Fibroblast of skin of right biceps (primary cell): ENCODE measurements at regions not wholly inside any gene's neighbourhood (a gene's known extent, or its start where the extent isn't known, plus 50 kb on each side); places are given as distances from the start of the nearest gene placed in this dataset.
"Not testable (repeated sequence)": the region's sequence is repeated elsewhere in the genome, so short reads cannot be mapped to it uniquely, and the experiment has no call there.

ENCODE experiments used
- DNase-seq: peaks from one replicate; pipeline ENCODE4 v3.0.0-alpha.2; 2013

DNA sequence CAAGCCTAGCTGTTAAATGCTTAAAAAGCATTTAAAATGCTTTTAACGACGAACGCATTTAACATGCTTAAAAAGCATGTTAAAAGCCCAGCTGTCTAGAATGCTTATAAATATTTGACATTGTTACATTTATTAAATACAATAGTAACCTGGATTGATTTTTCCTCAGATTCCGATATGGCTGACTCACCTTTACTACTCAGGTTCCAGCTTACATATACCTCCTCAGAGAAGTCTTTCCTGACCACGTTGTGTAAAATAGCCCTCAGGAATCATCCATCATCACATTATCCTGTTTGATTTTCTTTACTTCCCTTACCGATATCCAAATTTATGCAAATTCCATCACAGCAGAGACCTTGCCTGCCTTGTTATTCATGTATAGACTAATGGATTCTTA is 51.4 kb downstream of the SLC41A2 start:
- no peak for DNase-seq

- DNase-seq: not testable (repeated sequence)
Observed at GRCh38 chr12:104905446-104905845, 52.6 kb downstream of the SLC41A2 start.

DNA sequence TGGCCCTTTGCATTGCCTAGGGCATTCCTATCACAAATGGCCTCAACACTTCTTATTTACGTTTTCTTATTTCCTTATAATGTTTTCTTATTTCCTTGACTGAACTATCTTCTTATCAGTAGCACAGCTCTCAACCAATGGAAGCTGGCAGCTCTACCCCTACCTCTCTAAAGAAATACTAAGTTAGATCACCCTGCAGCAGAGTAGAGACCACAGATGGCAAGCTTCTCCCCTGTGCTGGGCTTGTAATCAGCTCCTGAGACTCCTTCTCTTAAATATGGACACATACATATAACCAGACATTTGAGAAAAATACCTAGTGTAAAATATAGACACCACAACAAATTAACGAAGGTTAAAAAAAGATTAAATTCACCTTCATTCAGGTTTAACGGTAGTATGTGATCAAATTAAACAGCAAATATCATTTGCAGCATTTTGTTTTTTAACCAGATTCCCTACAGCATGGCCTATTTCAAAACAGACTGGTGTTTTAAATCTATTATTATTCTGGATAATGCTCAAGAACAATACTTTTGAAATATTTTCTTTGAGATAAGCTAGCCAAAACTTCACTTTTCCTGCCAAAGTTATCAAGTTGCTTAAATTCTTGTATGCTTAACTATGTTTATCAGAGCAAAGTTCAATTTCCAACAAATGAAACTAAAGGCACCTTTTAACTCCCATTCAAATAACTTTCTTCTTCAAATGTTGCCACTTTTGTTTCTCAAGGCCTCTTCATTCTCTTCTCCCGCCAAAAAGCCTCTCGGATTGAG is 54.3 kb downstream of the SLC41A2 start:
- DNase-seq: peak; percentile 11

DNA sequence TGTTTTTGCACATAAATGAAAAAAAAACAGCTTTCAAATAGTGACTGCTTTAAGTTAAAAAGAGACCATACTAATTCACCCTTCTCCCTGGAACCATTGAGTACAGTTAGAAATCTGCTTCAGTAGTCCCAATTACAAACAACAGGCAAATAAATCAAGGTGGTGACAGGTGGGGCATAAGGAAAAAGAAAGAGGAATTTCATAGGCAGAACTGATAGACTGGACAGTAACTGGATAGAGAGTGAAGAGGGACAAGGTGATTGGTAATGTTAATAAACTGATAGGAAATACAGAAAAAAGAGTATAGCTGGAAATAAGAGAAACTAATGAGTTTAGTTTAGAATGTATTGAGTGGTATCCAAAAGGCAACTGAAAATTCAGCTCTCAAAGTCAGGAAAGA is 56.0 kb downstream of the SLC41A2 start:
- no peak for DNase-seq

DNA sequence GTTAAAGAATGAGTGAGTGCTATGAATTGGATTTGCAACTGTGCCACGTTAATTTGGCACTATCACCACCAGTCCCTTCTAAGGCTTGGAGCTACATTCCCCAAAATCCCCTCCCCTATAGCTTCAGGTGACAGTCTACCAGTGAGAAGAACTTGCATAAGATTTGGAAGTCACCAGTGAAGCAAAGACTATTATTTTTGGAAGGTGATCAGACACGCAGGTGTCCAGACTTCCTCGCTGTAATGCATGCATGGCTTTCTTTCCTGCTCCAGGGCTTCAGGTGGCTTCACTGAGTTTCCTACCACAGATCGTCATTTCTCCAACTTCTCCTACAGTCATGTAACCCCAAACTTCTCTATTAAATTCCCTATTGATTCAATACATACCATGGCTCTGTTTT is 61.4 kb downstream of the SLC41A2 start:
- DNase-seq: no peak

DNA sequence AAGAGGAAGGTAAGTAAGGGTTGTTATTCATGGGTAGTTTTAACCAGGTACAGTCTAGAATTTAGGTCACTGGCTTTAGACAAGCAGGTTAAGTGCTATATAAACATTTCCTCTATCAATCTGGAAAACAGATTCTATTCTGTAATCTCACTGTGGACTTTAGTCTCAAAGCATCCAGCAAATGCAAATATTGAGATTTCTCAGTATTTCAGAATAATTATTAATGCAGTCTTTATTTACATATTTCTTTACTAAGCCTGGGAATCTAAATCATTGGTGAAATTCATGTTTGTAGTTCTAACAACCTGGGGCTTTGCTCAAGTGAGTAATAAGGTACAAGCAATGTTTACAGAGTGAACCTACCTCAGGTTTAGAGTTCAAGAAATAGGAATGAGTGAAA is 61.9 kb downstream of the SLC41A2 start:
- DNase-seq: no peak

DNA sequence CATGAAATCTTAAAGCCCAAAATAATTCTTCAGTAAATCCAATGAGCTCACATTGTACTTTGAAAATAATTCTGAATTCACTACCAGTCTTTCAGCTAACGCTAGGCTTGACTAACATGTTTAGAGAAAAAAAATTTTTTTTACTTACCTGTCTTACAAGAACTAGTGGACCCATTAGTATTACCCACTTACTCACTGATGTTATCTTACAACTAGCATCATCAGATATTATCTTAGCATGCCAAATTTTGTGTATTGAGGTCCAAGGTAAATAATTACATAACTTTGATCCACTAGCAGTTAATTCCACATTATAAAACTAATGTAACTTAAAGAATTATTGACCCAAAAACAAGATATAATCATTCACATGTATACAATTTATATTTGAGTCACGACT is 62.7 kb downstream of the SLC41A2 start:
- no peak for DNase-seq

DNA sequence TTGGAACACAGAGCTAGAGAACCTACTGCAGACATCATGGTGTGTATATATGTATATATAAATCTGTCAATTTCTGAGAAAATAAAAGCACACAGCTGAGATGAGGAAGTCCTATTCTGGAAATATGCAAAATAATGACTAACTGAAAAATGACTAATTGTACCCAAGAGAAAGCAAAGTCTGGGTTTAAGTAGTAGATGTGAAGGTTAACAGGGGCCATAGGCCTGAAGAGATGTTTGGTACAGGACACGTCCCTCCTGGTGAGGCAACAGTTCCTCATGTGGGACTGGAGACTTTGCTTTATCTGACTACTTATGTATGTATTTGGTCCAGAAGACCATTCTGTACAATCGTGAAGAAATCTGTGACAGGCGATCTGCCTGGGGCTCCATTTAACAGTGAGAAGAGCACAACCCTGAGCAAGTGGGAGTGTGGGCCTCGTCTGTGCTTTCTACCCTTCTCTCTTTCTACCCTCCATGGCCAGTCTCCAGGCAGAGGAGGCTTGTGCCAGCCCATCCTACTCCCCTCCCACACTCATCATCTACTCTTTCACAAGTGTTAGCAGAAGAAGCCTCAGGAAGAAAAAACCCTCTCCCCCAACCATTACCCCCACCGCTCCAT is 67.5 kb downstream of the SLC41A2 start:
- DNase-seq: no peak

GRCh38 chr12:104889735-104890134 is 68.4 kb downstream of the SLC41A2 start:
- no peak for DNase-seq

- DNase-seq: no peak
Observed at GRCh38 chr12:104888892-104889291, 69.2 kb downstream of the SLC41A2 start.

- DNase-seq: no peak
Observed at GRCh38 chr12:104888481-104888880, 69.6 kb downstream of the SLC41A2 start.

- DNase-seq: no peak
Observed at GRCh38 chr12:104887452-104887851, 70.6 kb downstream of the SLC41A2 start.

- peak; percentile 46 for DNase-seq
Observed at GRCh38 chr12:104886418-104887401, 71.4 kb downstream of the SLC41A2 start.

DNA sequence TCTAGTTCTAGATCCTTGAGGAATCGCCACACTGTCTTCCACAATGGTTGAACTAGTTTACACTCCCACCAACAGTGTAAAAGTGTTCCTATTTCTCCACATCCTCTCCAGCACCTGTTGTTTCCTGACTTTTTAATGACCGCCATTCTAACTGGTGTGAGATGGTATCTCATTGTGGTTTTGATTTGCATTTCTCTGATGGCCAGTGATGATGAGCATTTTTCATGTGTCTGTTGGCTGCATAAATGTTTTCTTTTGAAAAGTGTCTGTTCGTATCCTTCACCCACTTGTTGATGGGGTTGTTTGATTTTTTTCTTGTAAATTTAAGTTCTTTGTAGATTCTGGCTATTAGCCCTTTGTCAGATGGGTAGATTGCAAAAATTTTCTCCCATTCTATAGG is 79.2 kb downstream of the SLC41A2 start:
- DNase-seq: not testable (repeated sequence)

GRCh38 chr12:104877103-104877705 is 80.9 kb downstream of the SLC41A2 start:
- DNase-seq: peak; percentile 60

- peak; percentile 28 for DNase-seq
Observed at GRCh38 chr12:104873374-104873773, 84.7 kb downstream of the SLC41A2 start.

- no peak for DNase-seq
Observed at GRCh38 chr12:104870797-104871196, 87.3 kb downstream of the SLC41A2 start.

GRCh38 chr12:104866291-104866690 is 91.8 kb downstream of the SLC41A2 start:
- peak; percentile 82 for DNase-seq

DNA sequence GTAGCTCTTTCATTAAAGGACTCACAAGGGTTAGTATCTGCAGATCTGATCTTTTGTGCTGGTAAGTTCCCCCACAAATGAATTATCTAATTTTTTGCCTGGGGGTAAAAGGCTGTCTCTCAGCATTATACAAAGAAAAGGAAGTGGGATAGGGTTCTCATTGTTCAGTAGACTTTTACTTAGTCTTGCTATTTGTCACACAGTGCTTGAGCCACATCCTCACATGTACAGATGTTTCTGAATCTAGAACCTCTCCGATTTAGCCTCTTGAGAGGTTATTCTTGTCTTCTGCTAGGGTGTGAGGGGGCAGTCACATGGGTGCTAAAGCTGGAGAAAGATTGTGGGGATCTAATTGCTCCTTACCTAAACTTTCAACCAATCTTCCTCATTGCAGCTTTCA is 93.0 kb downstream of the SLC41A2 start:
- no peak for DNase-seq

DNA sequence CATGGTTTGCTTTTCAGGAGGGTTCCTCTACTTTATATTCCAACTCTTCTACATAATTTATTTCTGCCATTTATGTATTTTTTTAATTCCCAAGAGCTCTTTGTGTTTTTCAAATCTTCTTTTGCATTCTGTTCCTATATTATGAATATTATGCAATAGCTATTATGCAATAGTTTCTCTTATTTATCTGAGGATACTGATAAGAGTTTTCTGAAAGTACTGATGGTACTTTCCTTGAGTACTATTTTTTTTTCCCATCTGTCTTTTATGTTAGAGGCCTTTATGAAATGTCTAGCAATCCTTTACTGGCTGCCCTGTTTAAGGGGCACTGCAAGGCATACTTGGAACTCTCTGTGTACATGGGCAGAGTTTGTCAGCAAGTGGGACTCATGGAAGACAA is 93.4 kb downstream of the SLC41A2 start:
- no peak for DNase-seq

DNA sequence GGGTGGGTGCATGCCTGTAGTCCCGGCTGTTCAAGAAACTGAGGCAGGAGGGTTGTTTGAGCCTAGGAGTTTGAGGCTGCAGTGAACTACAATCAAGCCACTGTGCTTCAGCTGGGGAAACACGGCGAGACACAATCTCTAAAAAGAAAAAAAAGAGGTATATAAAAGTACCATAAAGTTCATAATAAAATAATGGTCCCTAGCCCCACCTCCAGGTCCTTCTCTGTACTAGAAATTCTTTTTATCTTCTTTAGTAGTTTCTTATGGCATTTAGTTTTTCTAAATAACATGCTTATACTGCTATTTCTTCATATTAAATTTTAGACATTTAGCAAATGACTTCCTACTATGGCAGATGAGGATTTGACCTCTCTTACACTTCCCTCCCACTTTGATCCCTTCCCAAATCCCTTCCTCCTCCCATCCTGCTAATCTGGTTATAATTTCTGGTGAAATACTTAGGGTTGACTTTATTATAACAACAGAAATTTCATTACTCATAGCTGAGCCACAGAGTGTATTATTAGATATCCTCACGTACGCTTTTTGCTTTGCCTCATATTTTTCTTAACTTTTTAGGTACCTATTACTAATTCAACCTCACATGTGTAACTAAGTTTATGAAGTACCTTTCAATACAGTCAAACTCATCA is 94.7 kb downstream of the SLC41A2 start:
- peak; percentile 84 for DNase-seq
